D721Med (cell line): ENCODE measurements at regions not wholly inside any gene's neighbourhood (a gene's known extent, or its start where the extent isn't known, plus 50 kb on each side); places are given as distances from the start of the nearest gene placed in this dataset.
A peak's percentile ranks its signal among the peaks of the same experiment; 100 is the strongest.

ENCODE experiments used
- DNase-seq: peaks from one replicate; pipeline ENCODE4 v3.0.0; 2011; ENCODE audit warnings: low spot score; ENCODE audit not compliant: insufficient read length
- FAIRE-seq: peaks from 2 replicates; lab custom pipeline; 2011; peaks lifted over from hg19 to GRCh38; lab: Jason Lieb, UNC
- CTCF ChIP-seq: IDR thresholded peaks from 2 replicates; pipeline ENCODE4 v1.5.1; 2012; ENCODE audit warnings: mild to moderate bottlenecking, control low read depth; ENCODE audit not compliant: insufficient read depth; ENCODE audit errors: missing control alignments

GRCh38 chr1:201764579-201764978 is 64.4 kb upstream of the IPO9 start:
- TF ChIP-seq CTCF: no peak
- DNase-seq (no peak), FAIRE-seq (no peak)

- FAIRE-seq (no peak), DNase-seq (no peak)
- no peak for TF ChIP-seq CTCF
Measured at GRCh38 chr1:201766131-201766866, 62.7 kb upstream of the IPO9 start.

GRCh38 chr1:201767339-201767738 is 61.6 kb upstream of the IPO9 start:
- no peak for DNase-seq
- FAIRE-seq: no peak
- no peak for TF ChIP-seq CTCF

- DNase-seq (no peak), FAIRE-seq (peak; percentile 51)
- TF ChIP-seq CTCF: no peak
Measured at GRCh38 chr1:201769072-201769471, 59.9 kb upstream of the IPO9 start.

- no peak for TF ChIP-seq CTCF
- no peak for FAIRE-seq
- DNase-seq: no peak
Measured at GRCh38 chr1:201769966-201770365, 59.0 kb upstream of the IPO9 start.

- no peak for FAIRE-seq
- no peak for TF ChIP-seq CTCF
- no peak for DNase-seq
Measured at GRCh38 chr1:201771466-201771865, 57.5 kb upstream of the IPO9 start.

GRCh38 chr1:201772178-201772577 is 56.8 kb upstream of the IPO9 start:
- DNase-seq: no peak
- FAIRE-seq: no peak
- TF ChIP-seq CTCF: no peak
